ENCODE measurements at regions not wholly inside any gene's neighbourhood (a gene's known extent, or its start where the extent isn't known, plus 50 kb on each side); places are given as distances from the start of the nearest gene placed in this dataset.

DNA sequence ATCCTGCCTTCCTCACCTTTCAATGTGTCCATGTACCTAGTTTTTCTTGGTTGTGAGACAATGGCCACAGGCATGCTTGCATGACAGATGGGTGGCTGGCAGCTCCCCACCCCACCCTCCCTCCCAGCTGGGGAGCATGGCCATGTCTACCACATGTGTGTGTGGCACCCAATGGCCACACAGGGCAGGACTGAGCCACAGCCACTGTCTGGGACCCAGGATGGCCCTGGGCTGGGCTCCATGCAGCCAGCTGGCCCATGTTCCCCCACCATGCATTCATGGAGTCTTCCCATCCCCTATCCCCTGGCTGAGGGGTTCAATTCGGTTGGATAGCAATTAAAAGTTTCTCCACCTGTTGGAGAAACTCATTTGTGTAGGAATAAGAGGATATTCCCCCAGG is 566.0 kb upstream of the USP15 start:
- no peak overlapping the region for H3K4me3 ChIP-seq
- intact Hi-C loops (cut with DNase I; ENCODE audit: low total_unique reads), result no loop called here
- TF ChIP-seq POLR2AphosphoS5 (IDR thresholded peaks at IDR 0.05), result no peak
- TF ChIP-seq, protein P1, sequence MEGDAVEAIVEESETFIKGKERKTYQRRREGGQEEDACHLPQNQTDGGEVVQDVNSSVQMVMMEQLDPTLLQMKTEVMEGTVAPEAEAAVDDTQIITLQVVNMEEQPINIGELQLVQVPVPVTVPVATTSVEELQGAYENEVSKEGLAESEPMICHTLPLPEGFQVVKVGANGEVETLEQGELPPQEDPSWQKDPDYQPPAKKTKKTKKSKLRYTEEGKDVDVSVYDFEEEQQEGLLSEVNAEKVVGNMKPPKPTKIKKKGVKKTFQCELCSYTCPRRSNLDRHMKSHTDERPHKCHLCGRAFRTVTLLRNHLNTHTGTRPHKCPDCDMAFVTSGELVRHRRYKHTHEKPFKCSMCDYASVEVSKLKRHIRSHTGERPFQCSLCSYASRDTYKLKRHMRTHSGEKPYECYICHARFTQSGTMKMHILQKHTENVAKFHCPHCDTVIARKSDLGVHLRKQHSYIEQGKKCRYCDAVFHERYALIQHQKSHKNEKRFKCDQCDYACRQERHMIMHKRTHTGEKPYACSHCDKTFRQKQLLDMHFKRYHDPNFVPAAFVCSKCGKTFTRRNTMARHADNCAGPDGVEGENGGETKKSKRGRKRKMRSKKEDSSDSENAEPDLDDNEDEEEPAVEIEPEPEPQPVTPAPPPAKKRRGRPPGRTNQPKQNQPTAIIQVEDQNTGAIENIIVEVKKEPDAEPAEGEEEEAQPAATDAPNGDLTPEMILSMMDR (IDR thresholded peaks at IDR 0.05), result no peak
- no peak for TF ChIP-seq POLR2A (IDR thresholded peaks at IDR 0.05)
- no peaks in the 10 kb centered on the region for H3K27me3 ChIP-seq
- no peak overlapping the region for H3K27ac ChIP-seq
- H3K9me3 ChIP-seq, result peaks cover 21 to 52% of the 10 kb centered on the region in 2 donors
- no peak for DNase-seq (ENCODE audit: low spot score in 2 of 2)
- H3K4me1 ChIP-seq, result no peaks in the 10 kb centered on the region
- H3K36me3 ChIP-seq, result no peaks in the 10 kb centered on the region

DNA sequence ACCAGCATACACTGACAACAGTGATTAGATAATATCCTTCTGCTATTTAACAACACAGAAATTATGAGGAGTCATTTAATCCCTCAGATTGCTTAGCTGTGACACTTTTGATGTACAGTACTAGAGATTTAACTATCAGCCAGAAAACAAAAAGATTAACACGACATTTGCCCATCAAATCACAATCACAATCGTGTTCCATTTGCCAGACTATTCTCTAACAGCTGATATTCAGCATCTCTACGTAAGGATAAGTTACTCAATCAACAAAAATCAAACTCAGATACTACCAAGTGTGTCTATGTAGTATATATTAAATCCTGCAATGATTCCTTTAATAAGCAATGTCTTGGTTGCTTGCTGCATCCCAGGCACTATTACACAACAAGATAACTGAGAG is 558.7 kb upstream of the USP15 start:
- no peaks in the 10 kb centered on the region for H3K4me1 ChIP-seq
- H3K27me3 ChIP-seq, result no peaks in the 10 kb centered on the region
- H3K36me3 ChIP-seq, result no peaks in the 10 kb centered on the region
- peaks cover 12 to 26% of the 10 kb centered on the region in 2 donors for H3K9me3 ChIP-seq
- no peak overlapping the region for H3K4me3 ChIP-seq
- TF ChIP-seq, protein P1 (IDR thresholded peaks at IDR 0.05), result no peak
- TF ChIP-seq POLR2A (IDR thresholded peaks at IDR 0.05) (no peak), POLR2AphosphoS5 (IDR thresholded peaks at IDR 0.05) (no peak)
- no peak overlapping the region for H3K27ac ChIP-seq
- no peak for DNase-seq (ENCODE audit: low spot score in 2 of 2)
- intact Hi-C loops (cut with DNase I; ENCODE audit: low total_unique reads), result no loop called here

DNA sequence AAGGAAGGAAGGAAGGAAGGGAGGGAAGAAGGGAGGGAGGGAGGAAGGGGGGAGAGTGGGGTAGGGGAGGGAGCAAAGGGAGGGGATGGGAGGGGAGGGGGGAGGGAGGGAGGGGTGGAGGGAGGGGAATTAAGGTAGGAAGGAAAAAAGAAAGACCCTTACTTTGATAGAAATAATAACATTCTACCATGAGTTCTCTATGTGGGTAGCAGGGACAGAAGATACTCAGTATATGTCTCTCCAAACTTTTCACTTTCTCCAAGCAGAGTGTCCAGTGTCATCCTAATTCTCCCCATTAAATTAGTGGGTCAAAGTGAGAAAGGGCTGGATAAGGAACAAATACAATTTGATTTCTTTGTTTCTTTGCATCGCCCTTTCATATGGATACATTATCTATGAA is 553.4 kb upstream of the USP15 start:
- Histone ChIP-seq H3K27ac (no peak overlapping the region), H3K27me3 (no peaks in the 10 kb centered on the region), H3K9me3 (no peaks in the 10 kb centered on the region), H3K4me1 (no peaks in the 10 kb centered on the region), H3K4me3 (no peak overlapping the region), H3K36me3 (no peaks in the 10 kb centered on the region)
- TF ChIP-seq POLR2A (IDR thresholded peaks at IDR 0.05), result no peak
- no peak for TF ChIP-seq POLR2AphosphoS5 (IDR thresholded peaks at IDR 0.05)
- TF ChIP-seq, protein P1 (IDR thresholded peaks at IDR 0.05), result no peak
- intact Hi-C loops (cut with DNase I; ENCODE audit: low total_unique reads), result no loop called here
- no peak for DNase-seq (ENCODE audit: low spot score in 2 of 2)

DNA sequence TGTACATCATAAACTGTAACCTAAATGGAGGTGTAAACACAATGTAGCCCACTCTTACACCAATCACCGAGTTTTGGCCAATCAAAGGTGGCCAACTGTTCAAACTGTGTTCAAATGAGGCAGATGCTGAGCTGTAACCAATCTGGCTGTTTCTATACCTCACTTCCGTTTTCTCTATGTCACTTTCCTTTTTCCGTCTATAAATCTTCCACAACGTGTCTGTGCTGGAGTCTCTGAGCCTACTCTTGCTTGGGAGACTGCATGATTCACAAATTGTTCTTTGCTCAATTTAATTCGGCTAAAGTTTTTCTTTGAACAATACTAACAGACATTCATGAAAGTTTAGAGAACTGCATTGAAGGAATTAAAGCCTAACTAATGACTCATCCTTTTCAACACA is 547.1 kb upstream of the USP15 start:
- no peaks in the 10 kb centered on the region for H3K9me3 ChIP-seq
- no peak for DNase-seq (ENCODE audit: low spot score in 2 of 2)
- TF ChIP-seq POLR2AphosphoS5 (IDR thresholded peaks at IDR 0.05), result no peak
- TF ChIP-seq POLR2A (IDR thresholded peaks at IDR 0.05), result no peak
- TF ChIP-seq, protein P1 (IDR thresholded peaks at IDR 0.05), result no peak
- H3K4me3 ChIP-seq, result no peak overlapping the region
- no peaks in the 10 kb centered on the region for H3K27me3 ChIP-seq
- intact Hi-C loops (cut with DNase I; ENCODE audit: low total_unique reads), result no loop called here
- H3K4me1 ChIP-seq, result no peaks in the 10 kb centered on the region
- no peak overlapping the region for H3K27ac ChIP-seq
- H3K36me3 ChIP-seq, result no peaks in the 10 kb centered on the region

DNA sequence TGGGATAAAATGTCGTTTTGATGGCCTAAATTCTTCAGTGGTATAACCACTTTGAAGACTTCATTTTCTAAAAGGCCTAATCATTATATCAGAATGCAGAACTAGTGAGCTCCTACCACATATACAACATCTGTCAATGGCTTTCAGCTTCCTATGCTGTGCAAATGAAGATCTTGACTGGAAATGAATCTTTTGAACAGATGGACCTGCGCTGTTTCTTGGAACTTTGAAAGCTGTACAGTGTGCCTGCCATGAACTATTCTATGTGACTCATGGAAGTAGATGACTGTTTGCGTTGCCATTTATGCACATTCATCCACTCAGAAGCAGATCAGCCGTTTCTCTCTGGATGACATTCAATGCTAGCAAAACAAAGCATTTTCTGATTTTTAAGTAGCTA is 542.2 kb upstream of the USP15 start:
- Histone ChIP-seq H3K27me3 (no peaks in the 10 kb centered on the region), H3K36me3 (peaks cover 3% of the 10 kb centered on the region), H3K4me3 (no peak overlapping the region), H3K4me1 (no peaks in the 10 kb centered on the region), H3K9me3 (no peaks in the 10 kb centered on the region), H3K27ac (no peak overlapping the region)
- DNase-seq (ENCODE audit: low spot score in 2 of 2), result no peak
- intact Hi-C loops (cut with DNase I; ENCODE audit: low total_unique reads), result no loop called here
- no peak for TF ChIP-seq POLR2AphosphoS5 (IDR thresholded peaks at IDR 0.05)
- no peak for TF ChIP-seq POLR2A (IDR thresholded peaks at IDR 0.05)
- TF ChIP-seq, protein P1 (IDR thresholded peaks at IDR 0.05), result no peak

Measured in breast epithelium (tissue), 4 donors.